Neutrophil (primary cell): ENCODE measurements at regions not wholly inside any gene's neighbourhood (a gene's known extent, or its start where the extent isn't known, plus 50 kb on each side); places are given as distances from the start of the nearest gene placed in this dataset.

Experiments
- H3K27ac ChIP-seq: fragments of 200-600 bp; sonication (generic); 2 replicates; pipeline ENCODE4 v1.5.1; 2016; ENCODE audit warnings: mild to moderate bottlenecking, moderate library complexity
- H3K27me3 ChIP-seq: fragments of 200-600 bp; sonication (generic); 2 replicates; pipeline ENCODE4 v1.6.0; 2016; ENCODE audit warnings: mild to moderate bottlenecking
- H3K36me3 ChIP-seq: fragments of 200-600 bp; sonication (generic); 2 replicates; pipeline ENCODE4 v1.5.1; 2017
- H3K4me1 ChIP-seq, 2 experiments: fragments of 200-600 bp in 1 of 2; sonication (generic) in 1 of 2; 1 replicate in 1 of 2; 2 replicates in 1 of 2; pipeline versions ENCODE4 v1.5.1 to v1.6.1; 2013 to 2016; ENCODE audit warnings: low read depth in 1 of 2, low read length in 1 of 2, mild to moderate bottlenecking in 1 of 2, moderate library complexity in 1 of 2; ENCODE audit not compliant: control insufficient read depth in 1 of 2, insufficient read depth in 1 of 2
- H3K4me3 ChIP-seq, 2 experiments: fragments of 200-600 bp in 1 of 2; sonication (generic) in 1 of 2; 1 replicate in 1 of 2; 2 replicates in 1 of 2; pipeline ENCODE4 v1.5.1; 2013 to 2016; ENCODE audit warnings: low read depth in 1 of 2, low read length in 1 of 2, mild to moderate bottlenecking in 1 of 2, moderate library complexity in 1 of 2
- H3K9me3 ChIP-seq: fragments of 200-600 bp; sonication (generic); 2 replicates; pipeline ENCODE4 v1.5.1; 2016
- TF ChIP-seq, protein P1 (sequence below): fragments of 200-600 bp; sonication (generic); IDR thresholded peaks from 2 replicates; pipeline ENCODE4 v1.5.1; 2016; ENCODE audit warnings: antibody characterized with exemption

DNA sequence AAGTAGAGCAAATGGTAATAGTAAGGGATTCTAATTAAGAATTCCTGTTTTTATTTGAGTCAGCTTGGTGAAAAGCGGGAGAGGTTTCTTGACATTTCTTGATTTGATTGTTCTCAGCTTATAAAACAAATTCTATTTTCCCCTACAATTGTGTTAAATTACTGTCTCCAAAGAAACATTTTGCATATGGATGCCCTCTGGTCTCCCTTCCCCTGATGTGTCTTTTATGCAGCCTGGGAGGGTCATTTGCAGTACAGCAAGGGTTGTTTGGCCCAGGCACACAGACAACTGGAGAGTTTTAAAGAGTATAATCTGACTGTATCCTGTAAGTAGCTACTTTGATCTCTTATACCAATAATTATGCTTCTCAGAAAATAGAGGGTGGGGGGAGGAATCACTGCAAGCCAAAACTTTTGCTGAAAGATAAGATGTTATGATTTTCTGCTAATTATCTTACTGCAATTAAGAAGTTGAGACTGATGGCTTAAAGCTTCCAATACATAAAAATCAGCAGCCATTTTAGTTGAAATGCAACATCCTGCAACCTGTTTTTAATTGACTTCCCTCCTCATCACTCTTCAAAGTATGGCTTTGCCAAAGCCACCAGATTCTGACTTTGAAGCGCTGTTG is 204.1 kb upstream of the SEMA6A start:
- H3K9me3 ChIP-seq, result no peaks in the 10 kb centered on the region
- H3K4me3 ChIP-seq, result no peak overlapping the region
- H3K27me3 ChIP-seq, result no peaks in the 10 kb centered on the region
- no peaks in the 10 kb centered on the region for H3K4me1 ChIP-seq
- TF ChIP-seq, protein P1, sequence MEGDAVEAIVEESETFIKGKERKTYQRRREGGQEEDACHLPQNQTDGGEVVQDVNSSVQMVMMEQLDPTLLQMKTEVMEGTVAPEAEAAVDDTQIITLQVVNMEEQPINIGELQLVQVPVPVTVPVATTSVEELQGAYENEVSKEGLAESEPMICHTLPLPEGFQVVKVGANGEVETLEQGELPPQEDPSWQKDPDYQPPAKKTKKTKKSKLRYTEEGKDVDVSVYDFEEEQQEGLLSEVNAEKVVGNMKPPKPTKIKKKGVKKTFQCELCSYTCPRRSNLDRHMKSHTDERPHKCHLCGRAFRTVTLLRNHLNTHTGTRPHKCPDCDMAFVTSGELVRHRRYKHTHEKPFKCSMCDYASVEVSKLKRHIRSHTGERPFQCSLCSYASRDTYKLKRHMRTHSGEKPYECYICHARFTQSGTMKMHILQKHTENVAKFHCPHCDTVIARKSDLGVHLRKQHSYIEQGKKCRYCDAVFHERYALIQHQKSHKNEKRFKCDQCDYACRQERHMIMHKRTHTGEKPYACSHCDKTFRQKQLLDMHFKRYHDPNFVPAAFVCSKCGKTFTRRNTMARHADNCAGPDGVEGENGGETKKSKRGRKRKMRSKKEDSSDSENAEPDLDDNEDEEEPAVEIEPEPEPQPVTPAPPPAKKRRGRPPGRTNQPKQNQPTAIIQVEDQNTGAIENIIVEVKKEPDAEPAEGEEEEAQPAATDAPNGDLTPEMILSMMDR, result no peak
- H3K36me3 ChIP-seq, result no peaks in the 10 kb centered on the region
- no peak overlapping the region for H3K27ac ChIP-seq

DNA sequence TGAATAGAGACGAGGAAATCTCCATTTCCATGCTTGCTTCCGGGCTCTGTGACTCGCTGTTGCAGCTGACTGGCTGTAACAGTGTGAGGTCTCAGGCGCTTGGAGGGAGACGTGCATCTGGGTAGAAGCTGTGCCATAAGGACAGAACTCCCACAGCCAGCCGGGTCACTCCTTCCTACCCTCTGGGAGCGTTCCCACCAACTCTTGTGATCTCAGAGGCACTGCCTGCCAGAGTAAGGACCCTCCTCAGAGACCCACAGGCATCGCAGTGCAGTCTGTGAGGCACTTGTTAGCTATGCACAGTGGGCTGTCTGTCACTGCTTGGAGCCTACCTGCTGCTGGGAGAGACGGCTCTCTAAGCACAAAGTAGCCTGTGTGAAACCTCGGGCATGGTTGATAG is 203.4 kb upstream of the SEMA6A start:
- Histone ChIP-seq H3K36me3 (no peaks in the 10 kb centered on the region), H3K27me3 (no peaks in the 10 kb centered on the region), H3K4me3 (no peak overlapping the region), H3K27ac (no peak overlapping the region), H3K9me3 (no peaks in the 10 kb centered on the region), H3K4me1 (no peaks in the 10 kb centered on the region)
- TF ChIP-seq, protein P1, result no peak

DNA sequence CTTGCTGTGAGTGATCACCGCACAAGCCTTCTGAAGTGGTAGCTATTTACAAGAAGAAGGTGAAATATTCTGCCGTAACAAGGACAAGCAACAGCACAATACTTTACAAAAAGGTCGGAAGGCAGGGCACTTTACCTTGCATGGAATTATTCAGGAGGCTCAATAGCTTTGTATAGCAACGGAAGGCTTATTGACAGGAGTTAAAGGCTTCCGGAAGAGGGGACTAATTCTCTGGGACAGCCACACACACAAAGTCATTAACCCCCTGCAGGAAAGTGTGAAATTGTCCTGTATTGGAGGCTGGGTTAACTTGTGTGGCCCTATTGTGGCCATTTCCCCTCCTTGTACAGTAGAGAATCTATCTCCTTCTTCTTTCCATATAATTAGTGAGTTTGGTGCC is 199.3 kb upstream of the SEMA6A start:
- H3K9me3 ChIP-seq, result no peaks in the 10 kb centered on the region
- no peak overlapping the region for H3K27ac ChIP-seq
- no peaks in the 10 kb centered on the region for H3K4me1 ChIP-seq
- no peaks in the 10 kb centered on the region for H3K36me3 ChIP-seq
- no peaks in the 10 kb centered on the region for H3K27me3 ChIP-seq
- TF ChIP-seq, protein P1, result no peak
- no peak overlapping the region for H3K4me3 ChIP-seq

DNA sequence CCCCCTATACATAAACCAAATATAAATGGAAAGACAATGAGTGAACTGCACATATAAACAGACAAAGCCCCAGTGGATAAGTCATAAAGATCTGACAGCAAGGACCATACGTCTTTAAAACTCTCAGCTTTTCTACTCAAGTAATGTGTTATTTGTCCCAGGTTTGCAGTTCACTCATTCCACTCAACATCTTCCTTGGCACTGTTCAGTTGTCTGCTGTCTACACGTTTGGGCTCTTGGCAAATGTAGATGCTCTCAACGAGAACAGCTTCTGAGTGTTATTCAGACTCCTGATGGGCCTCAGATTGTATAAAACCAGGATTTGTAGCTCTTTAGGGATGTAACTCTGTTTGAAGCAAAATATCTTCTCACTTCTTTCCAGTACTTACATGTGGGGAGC is 198.2 kb upstream of the SEMA6A start:
- H3K27ac ChIP-seq, result no peak overlapping the region
- H3K9me3 ChIP-seq, result no peaks in the 10 kb centered on the region
- TF ChIP-seq, protein P1, result no peak

DNA sequence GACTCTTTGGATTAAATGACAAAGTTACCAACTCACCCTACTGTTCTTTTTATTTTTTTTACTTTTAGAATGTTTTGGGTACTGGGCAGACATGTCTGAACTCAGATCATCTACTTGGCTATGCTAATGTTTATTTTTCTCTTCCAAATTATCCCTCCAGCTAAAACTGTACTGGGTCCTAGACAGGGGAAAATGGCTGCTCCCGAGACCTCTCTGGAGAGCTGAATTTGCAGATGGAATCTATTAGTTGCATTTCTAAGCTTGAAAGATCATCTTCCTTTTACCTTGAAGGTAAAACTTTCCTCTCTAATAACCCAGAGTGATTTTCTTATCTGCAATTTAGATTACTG is 197.5 kb upstream of the SEMA6A start:
- H3K9me3 ChIP-seq, result no peaks in the 10 kb centered on the region
- no peaks in the 10 kb centered on the region for H3K4me1 ChIP-seq
- no peak overlapping the region for H3K4me3 ChIP-seq
- TF ChIP-seq, protein P1, result no peak
- H3K27ac ChIP-seq, result no peak overlapping the region
- H3K36me3 ChIP-seq, result no peaks in the 10 kb centered on the region
- H3K27me3 ChIP-seq, result no peaks in the 10 kb centered on the region

More for the DNA sequence above, 198.2 kb upstream of the SEMA6A start:
- Histone ChIP-seq H3K36me3 (no peaks in the 10 kb centered on the region), H3K27me3 (no peaks in the 10 kb centered on the region), H3K4me3 (no peak overlapping the region), H3K4me1 (no peaks in the 10 kb centered on the region)
